ENCODE measurements at regions not wholly inside any gene's neighbourhood (a gene's known extent, or its start where the extent isn't known, plus 50 kb on each side); places are given as distances from the start of the nearest gene placed in this dataset.

- no peak for TF ChIP-seq CTCF (IDR thresholded peaks at IDR 0.05)
- TF ChIP-seq SIN3A (IDR thresholded peaks at IDR 0.05; ENCODE audit: borderline replicate concordance, low read depth, low read length): no peak
- TF ChIP-seq YY1 (IDR thresholded peaks at IDR 0.05; ENCODE audit: low read depth): no peak
Measured at GRCh38 chr5:68946728-68947127, 147.1 kb upstream of the SLC30A5 start.
